Upper lobe of left lung (tissue), 6 donors: ENCODE measurements at regions not wholly inside any gene's neighbourhood (a gene's known extent, or its start where the extent isn't known, plus 50 kb on each side); places are given as distances from the start of the nearest gene placed in this dataset.
"Not testable (repeated sequence)": the region's sequence is repeated elsewhere in the genome, so short reads cannot be mapped to it uniquely, and the experiment has no call there.

Experiments
- ATAC-seq, 2 donors: fragments of 200-7000 bp; cut with Tn5 transposase; one replicate each; pipeline ENCODE4 v1.9.1; 2022; ENCODE audit warnings: mild to moderate bottlenecking in 2 of 2, moderate library complexity in 2 of 2; ENCODE audit not compliant: low FRiP score in 2 of 2
- DNase-seq, 2 donors: peaks; one replicate each; pipeline ENCODE4 v3.0.0-alpha.2; 2019 to 2020
- H3K27ac ChIP-seq, 4 donors: fragments of 200-600 bp; sonication (generic); one replicate each; pipeline ENCODE4 v1.5.1; 2016 to 2019
- H3K27me3 ChIP-seq, 4 donors: fragments of 200-600 bp; sonication (generic); one replicate each; pipeline ENCODE4 v1.5.1; 2017 to 2019
- H3K36me3 ChIP-seq, 4 donors: fragments of 200-600 bp; sonication (generic); one replicate each; pipeline ENCODE4 v1.5.1; 2016 to 2019
- H3K4me1 ChIP-seq, 4 donors: fragments of 200-600 bp; sonication (generic); one replicate each; pipeline ENCODE4 v1.5.1; 2018 to 2019
- H3K4me3 ChIP-seq, 4 donors: fragments of 200-600 bp; sonication (generic); one replicate each; pipeline ENCODE4 v1.5.1; 2017 to 2019; ENCODE audit warnings: mild to moderate bottlenecking in 2 of 4, moderate library complexity in 1 of 4
- H3K9me3 ChIP-seq, 4 donors: fragments of 200-600 bp; sonication (generic); one replicate each; pipeline ENCODE4 v1.5.1; 2018 to 2019
- CTCF ChIP-seq, 6 experiments: fragments of 450-650 bp in 4 of 6; fragments of 200-600 bp in 2 of 6; sonication (generic) in 2 of 6; IDR thresholded peaks; one replicate each; pipeline ENCODE4 v1.5.1; 2016 to 2019; ENCODE audit warnings: antibody characterized with exemption in 6 of 6
- EP300 ChIP-seq, 4 donors: sonication (generic); formaldehyde crosslinking; IDR thresholded peaks; one replicate each; pipeline ENCODE4 v1.5.1; 2017; ENCODE audit warnings: antibody characterized with exemption in 4 of 4, control low read depth in 2 of 4
- POLR2A ChIP-seq, 4 donors: fragments of 450-650 bp; IDR thresholded peaks; one replicate each; pipeline ENCODE4 v1.5.1; 2016 to 2017; ENCODE audit warnings: antibody characterized with exemption in 4 of 4, mild to moderate bottlenecking in 2 of 4
- POLR2AphosphoS5 ChIP-seq, 2 donors: sonication (generic); formaldehyde crosslinking; IDR thresholded peaks; one replicate each; pipeline ENCODE4 v1.5.1; 2017; ENCODE audit warnings: antibody characterized with exemption in 2 of 2
- WGBS, 2 donors: methylation state at CpG; one replicate each; pipeline ENCODE4 v1.1.5; 2017 to 2018; 5-methylcytosine and 5-hydroxymethylcytosine counted together
- donor health status: DM: no; HTN: no; CAD: no; lungs with moderate emphysema.
- donor health status: DM: no; HTN: yes; CAD: no; lungs with severe emphysema.

GRCh38 chr10:9137368-9137767, 1082.9 kb downstream of the GATA3 start:
- 53 to 65% methylated on average over 2 of the region's 2 CpGs for WGBS, 2 donors
- H3K36me3 ChIP-seq = no peaks in the 10 kb centered on the region
- H3K4me3 ChIP-seq = no peak overlapping the region
- no peaks in the 10 kb centered on the region for H3K9me3 ChIP-seq
- H3K4me1 ChIP-seq = no peaks in the 10 kb centered on the region
- no peak overlapping the region for H3K27ac ChIP-seq
- DNase-seq = no peak
- no peaks in the 10 kb centered on the region for H3K27me3 ChIP-seq
- no peak for TF ChIP-seq CTCF (IDR thresholded peaks at IDR 0.05)
- TF ChIP-seq POLR2AphosphoS5 (IDR thresholded peaks at IDR 0.05) = no peak
- no peak for TF ChIP-seq POLR2A (IDR thresholded peaks at IDR 0.05)
- no peak for TF ChIP-seq EP300 (IDR thresholded peaks at IDR 0.05)
- ATAC-seq = no peak

- not testable (repeated sequence) for H3K27me3 ChIP-seq, DNase-seq, H3K9me3 ChIP-seq, ATAC-seq, H3K4me3 ChIP-seq, H3K36me3 ChIP-seq, H3K27ac ChIP-seq, H3K4me1 ChIP-seq
- 79 to 85% methylated on average over 1 of the region's 1 CpG for WGBS, 2 donors
These were observed 1084.3 kb downstream of the GATA3 start for GRCh38 chr10:9138829-9139228.

- H3K9me3 ChIP-seq = no peaks in the 10 kb centered on the region
- no peak for ATAC-seq
- WGBS, 2 donors = 30 to 32% methylated on average over 3 of the region's 3 CpGs
- no peak overlapping the region for H3K4me3 ChIP-seq
- DNase-seq = no peak
- TF ChIP-seq POLR2A (IDR thresholded peaks at IDR 0.05) (no peak), POLR2AphosphoS5 (IDR thresholded peaks at IDR 0.05) (no peak), EP300 (IDR thresholded peaks at IDR 0.05) (no peak), CTCF (IDR thresholded peaks at IDR 0.05) (no peak)
- H3K27me3 ChIP-seq = no peaks in the 10 kb centered on the region
- no peaks in the 10 kb centered on the region for H3K36me3 ChIP-seq
- H3K27ac ChIP-seq = no peak overlapping the region
- no peaks in the 10 kb centered on the region for H3K4me1 ChIP-seq
These were observed 1085.9 kb downstream of the GATA3 start for GRCh38 chr10:9140373-9140772.

- Histone ChIP-seq H3K4me3 (no peak overlapping the region), H3K36me3 (no peaks in the 10 kb centered on the region), H3K4me1 (no peaks in the 10 kb centered on the region), H3K27ac (no peak overlapping the region), H3K9me3 (no peaks in the 10 kb centered on the region), H3K27me3 (no peaks in the 10 kb centered on the region)
- WGBS, 2 donors = 72 to 79% methylated on average over 6 of the region's 6 CpGs
- TF ChIP-seq CTCF (IDR thresholded peaks at IDR 0.05) (no peak), POLR2A (IDR thresholded peaks at IDR 0.05) (no peak), EP300 (IDR thresholded peaks at IDR 0.05) (no peak), POLR2AphosphoS5 (IDR thresholded peaks at IDR 0.05) (no peak)
- DNase-seq = no peak
- no peak for ATAC-seq
These were observed 1093.0 kb downstream of the GATA3 start for GRCh38 chr10:9147475-9147874.

- H3K36me3 ChIP-seq = no peaks in the 10 kb centered on the region
- H3K4me1 ChIP-seq = no peaks in the 10 kb centered on the region
- ATAC-seq (no peak), DNase-seq (no peak)
- no peaks in the 10 kb centered on the region for H3K27me3 ChIP-seq
- no peaks in the 10 kb centered on the region for H3K9me3 ChIP-seq
- no peak for TF ChIP-seq POLR2AphosphoS5 (IDR thresholded peaks at IDR 0.05)
- TF ChIP-seq POLR2A (IDR thresholded peaks at IDR 0.05) = no peak
- TF ChIP-seq EP300 (IDR thresholded peaks at IDR 0.05) = no peak
- TF ChIP-seq CTCF (IDR thresholded peaks at IDR 0.05) = no peak
- no peak overlapping the region for H3K4me3 ChIP-seq
- no peak overlapping the region for H3K27ac ChIP-seq
These were observed 1094.6 kb downstream of the GATA3 start for GRCh38 chr10:9149134-9149533.

- not testable (repeated sequence) for H3K27ac ChIP-seq, H3K36me3 ChIP-seq, DNase-seq, H3K4me3 ChIP-seq, H3K9me3 ChIP-seq, H3K27me3 ChIP-seq, H3K4me1 ChIP-seq, ATAC-seq
- 81 to 85% methylated on average over 1 of the region's 1 CpG for WGBS, 2 donors
These were observed 1098.6 kb downstream of the GATA3 start for GRCh38 chr10:9153057-9153456.
